SJSA1 (cell line): ENCODE measurements at regions not wholly inside any gene's neighbourhood (a gene's known extent, or its start where the extent isn't known, plus 50 kb on each side); places are given as distances from the start of the nearest gene placed in this dataset.

Source experiments
- DNase-seq, 2 experiments: peaks; one replicate each; pipeline ENCODE4 v3.0.0-alpha.2; 2015 to 2020; ENCODE audit warnings: low spot score in 2 of 2, low read depth in 1 of 2
- H3K27ac ChIP-seq: fragments of 250-450 bp; sonication (Bioruptor Pico); 2 replicates; pipeline ENCODE4 v1.5.1; 2020; ENCODE audit warnings: mild to moderate bottlenecking, moderate library complexity
- H3K27me3 ChIP-seq: fragments of 250-450 bp; sonication (Bioruptor Pico); replicated peaks from 2 replicates; pipeline ENCODE4 v1.5.1; 2020; ENCODE audit warnings: mild to moderate bottlenecking, moderate library complexity
- H3K36me3 ChIP-seq: fragments of 250-450 bp; sonication (Bioruptor Pico); 2 replicates; pipeline ENCODE4 v1.5.1; 2020; ENCODE audit warnings: mild to moderate bottlenecking
- H3K4me1 ChIP-seq: fragments of 250-450 bp; sonication (Bioruptor Pico); replicated peaks from 2 replicates; pipeline ENCODE4 v1.6.1; 2021; ENCODE audit warnings: mild to moderate bottlenecking
- H3K4me3 ChIP-seq: fragments of 250-450 bp; sonication (Bioruptor Pico); 2 replicates; pipeline ENCODE4 v1.5.1; 2020; ENCODE audit warnings: mild to moderate bottlenecking
- H3K9me3 ChIP-seq: fragments of 250-450 bp; sonication (Bioruptor Pico); replicated peaks from 2 replicates; pipeline ENCODE4 v1.5.1; 2020; ENCODE audit warnings: mild to moderate bottlenecking

DNA sequence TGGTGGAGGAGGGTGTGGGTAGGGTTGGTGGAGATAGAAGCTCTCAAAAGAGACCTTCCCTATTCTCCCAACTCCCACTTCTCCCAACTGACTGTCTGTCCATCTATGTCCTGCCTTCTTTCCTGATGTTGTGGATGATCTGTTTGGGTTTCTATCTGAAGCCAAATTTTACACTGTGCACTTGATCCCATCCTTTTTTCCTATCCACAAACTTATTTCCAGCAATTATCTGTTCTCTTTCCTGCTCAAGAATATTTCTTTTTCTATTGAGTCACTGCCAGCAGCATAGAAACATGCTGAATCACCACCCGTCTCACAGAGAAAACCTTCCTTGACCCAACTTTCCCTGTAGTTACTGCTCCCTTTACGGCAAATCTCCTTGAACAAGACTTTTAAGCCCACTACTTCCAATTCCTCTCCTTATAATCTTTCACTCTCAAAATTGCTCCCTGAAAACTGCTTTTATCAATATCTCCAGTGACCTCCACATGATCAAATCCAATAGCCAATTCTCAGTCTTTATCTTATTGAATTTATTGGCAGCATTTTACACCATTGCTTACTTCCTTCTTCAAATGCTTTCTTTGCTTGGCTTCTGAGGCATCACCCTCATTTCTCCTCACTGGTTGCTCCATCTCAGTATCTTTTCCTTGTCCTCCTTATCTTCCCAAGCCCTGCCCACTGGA, 141.2 kb upstream of the SLC7A14 start:
- H3K36me3 ChIP-seq: no peaks in the 10 kb centered on the region
- peaks cover 55% of the 10 kb centered on the region for H3K4me1 ChIP-seq
- no peaks in the 10 kb centered on the region for H3K27me3 ChIP-seq
- no peak overlapping the region for H3K4me3 ChIP-seq
- no peaks in the 10 kb centered on the region for H3K9me3 ChIP-seq
- DNase-seq: peak; percentile 58 to 85
- H3K27ac ChIP-seq: peak overlapping the region; percentile 98

GRCh38 chr3:170725285-170725731, 139.4 kb upstream of the SLC7A14 start:
- DNase-seq: no peak

GRCh38 chr3:170724599-170725280, 138.9 kb upstream of the SLC7A14 start:
- Histone ChIP-seq H3K27ac (no peak overlapping the region), H3K9me3 (no peaks in the 10 kb centered on the region), H3K4me1 (peaks cover 45% of the 10 kb centered on the region), H3K27me3 (no peaks in the 10 kb centered on the region), H3K4me3 (no peak overlapping the region), H3K36me3 (no peaks in the 10 kb centered on the region)
- DNase-seq: no peak

More at GRCh38 chr3:170725285-170725731, 139.4 kb upstream of the SLC7A14 start:
- H3K27me3 ChIP-seq: no peaks in the 10 kb centered on the region
- H3K9me3 ChIP-seq: no peaks in the 10 kb centered on the region
- peaks cover 45% of the 10 kb centered on the region for H3K4me1 ChIP-seq
- no peak overlapping the region for H3K4me3 ChIP-seq
- H3K36me3 ChIP-seq: no peaks in the 10 kb centered on the region
- H3K27ac ChIP-seq: peak overlapping the region; percentile 98

DNA sequence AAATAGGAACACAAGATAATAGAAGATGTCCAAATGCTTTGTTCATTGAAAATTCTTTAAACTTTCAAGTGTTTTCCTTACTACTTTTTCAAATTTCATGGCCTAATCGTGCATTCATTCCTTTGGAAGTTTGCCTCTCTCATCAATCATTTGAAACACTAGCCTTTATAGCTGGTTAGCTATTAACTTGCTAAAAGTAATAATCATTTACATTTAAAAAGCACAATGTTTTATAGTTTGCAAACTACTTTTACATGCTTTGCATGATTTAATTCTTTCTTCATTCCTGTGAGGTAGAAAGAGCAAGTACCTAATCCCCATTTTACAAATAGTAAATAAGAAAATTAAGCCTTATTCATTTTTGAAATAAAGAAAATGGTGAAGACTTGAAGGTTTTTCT, 137.4 kb upstream of the SLC7A14 start:
- H3K27me3 ChIP-seq: no peaks in the 10 kb centered on the region
- no peaks in the 10 kb centered on the region for H3K9me3 ChIP-seq
- H3K4me3 ChIP-seq: no peak overlapping the region
- no peak overlapping the region for H3K27ac ChIP-seq
- no peak for DNase-seq
- H3K4me1 ChIP-seq: peaks cover 41% of the 10 kb centered on the region
- no peaks in the 10 kb centered on the region for H3K36me3 ChIP-seq

DNA sequence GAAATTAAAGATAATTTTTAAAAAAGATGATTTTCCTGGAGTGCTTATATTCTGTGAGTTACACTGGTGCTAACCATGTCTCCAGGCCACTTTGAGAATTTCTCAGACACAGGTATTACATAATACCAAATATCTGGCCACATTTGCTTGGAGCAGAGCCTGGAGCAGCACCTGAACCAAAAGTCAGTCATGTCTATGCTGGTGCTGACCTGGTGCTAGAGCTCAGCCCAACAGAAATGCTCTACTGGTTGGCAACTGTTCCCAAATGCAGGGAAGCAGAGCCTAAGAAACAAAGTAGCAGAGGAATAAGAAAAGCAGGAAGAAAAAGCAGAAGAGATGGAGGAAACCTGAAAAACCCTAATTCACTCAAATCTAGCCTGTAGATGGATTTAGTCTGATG, 135.7 kb upstream of the SLC7A14 start:
- Histone ChIP-seq H3K27ac (no peak overlapping the region), H3K4me1 (peaks cover 39% of the 10 kb centered on the region), H3K27me3 (no peaks in the 10 kb centered on the region), H3K9me3 (no peaks in the 10 kb centered on the region), H3K36me3 (no peaks in the 10 kb centered on the region), H3K4me3 (no peak overlapping the region)
- no peak for DNase-seq

DNA sequence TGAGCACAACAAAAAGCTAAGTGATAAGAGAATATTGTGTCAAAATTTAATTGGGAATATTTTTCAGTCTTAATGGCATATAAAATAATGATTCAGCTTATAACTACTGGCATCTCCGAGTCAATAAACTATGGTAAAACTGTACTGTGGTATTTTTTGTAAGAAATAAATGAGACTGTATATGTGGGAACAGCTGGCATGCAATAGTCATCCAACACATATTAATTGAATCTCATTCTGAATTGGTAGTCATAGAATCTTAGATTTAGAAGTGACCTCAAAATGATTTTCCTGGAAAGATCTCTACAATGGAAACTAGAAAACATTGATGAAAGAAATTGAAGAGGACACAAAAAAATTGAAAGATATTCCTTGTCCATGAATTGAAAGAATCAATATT, 133.4 kb upstream of the SLC7A14 start:
- H3K4me3 ChIP-seq: no peak overlapping the region
- H3K36me3 ChIP-seq: no peaks in the 10 kb centered on the region
- H3K27me3 ChIP-seq: no peaks in the 10 kb centered on the region
- H3K9me3 ChIP-seq: no peaks in the 10 kb centered on the region
- peaks cover 37% of the 10 kb centered on the region for H3K4me1 ChIP-seq
- no peak for DNase-seq
- no peak overlapping the region for H3K27ac ChIP-seq

- peaks cover 40% of the 10 kb centered on the region for H3K4me1 ChIP-seq
- no peak for DNase-seq
- H3K9me3 ChIP-seq: no peaks in the 10 kb centered on the region
- H3K4me3 ChIP-seq: no peak overlapping the region
- H3K36me3 ChIP-seq: no peaks in the 10 kb centered on the region
- no peak overlapping the region for H3K27ac ChIP-seq
- H3K27me3 ChIP-seq: no peaks in the 10 kb centered on the region
Observed at GRCh38 chr3:170718848-170719247, 133.0 kb upstream of the SLC7A14 start.

DNA sequence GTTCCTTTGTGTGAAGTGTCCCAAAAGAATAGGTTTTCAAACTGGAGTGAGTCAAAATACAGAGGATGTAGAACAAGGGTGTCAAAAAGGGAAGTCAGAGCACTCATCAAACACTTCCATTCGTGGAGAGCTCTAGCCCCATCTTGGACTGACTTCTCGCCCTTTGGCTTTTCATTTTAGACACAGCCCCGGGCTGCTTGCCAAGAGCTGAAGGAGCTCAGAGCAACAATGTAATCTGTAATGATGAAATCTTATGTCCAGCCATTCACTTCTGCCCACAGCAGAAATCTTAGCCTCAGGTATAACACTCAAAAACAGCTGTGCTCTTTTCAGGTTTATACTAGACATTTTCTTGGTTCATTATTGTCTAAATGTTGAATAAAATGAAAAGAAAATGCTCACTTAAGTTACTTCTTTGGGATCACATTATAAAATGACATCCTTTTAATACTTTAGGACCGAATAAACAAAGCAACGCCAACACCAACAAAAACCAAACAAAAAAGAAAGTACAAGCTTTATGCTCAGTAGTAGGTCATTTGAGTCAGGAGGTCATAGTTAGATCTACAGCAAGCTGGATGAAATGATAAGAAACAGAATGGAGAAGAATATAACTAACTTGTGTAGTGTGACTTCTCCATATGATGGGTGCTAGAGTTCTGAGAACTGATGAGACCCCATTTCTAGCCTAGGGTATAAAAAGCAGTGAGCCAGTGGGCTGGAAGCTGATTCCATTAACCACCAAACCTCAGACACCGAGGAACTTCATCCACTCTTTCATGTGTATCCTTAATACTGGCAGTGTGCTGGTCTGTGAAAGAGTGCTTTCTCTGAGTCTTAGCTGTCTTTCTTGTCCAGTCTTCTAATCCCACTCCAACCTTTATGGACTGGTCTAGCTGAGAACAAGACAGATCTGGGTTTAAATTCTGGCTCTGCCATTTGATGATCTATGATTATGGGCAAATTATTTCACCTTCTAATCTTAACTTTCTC, 131.8 kb upstream of the SLC7A14 start:
- Histone ChIP-seq H3K36me3 (no peaks in the 10 kb centered on the region), H3K27me3 (no peaks in the 10 kb centered on the region), H3K27ac (peak overlapping the region; percentile 1; the same call in 1 of the 2 replicates), H3K4me1 (peaks cover 51% of the 10 kb centered on the region), H3K9me3 (no peaks in the 10 kb centered on the region), H3K4me3 (no peak overlapping the region)
- no peak for DNase-seq

DNA sequence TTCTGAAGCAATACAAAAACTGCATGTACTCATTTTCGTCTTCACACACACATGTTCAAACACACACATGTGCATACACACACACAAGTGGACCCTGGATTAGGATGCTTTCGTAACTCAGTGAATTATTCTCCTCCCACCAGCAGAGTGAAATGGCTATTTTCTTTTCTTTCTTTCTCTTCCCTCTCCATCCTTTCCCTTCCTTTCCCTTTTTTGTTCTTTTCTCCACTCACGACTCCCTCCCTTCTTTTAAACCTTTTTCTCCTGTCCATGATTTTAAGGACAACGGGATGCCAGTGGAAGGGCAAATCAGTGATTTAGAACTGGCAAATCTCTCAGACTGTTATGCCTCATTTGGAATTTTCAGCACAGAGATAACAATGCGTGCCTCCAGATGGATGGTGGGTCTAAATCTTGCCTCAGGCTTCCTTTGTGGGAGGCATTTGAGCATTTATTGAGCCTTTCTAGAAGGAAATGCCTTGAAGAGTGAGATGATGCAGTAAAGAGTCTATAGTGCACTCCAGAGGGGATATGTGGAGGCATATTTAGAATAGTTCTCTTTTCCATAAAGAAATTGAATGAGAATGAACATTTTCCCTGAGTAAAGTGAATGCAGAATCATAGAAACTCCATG, 130.4 kb upstream of the SLC7A14 start:
- peaks cover 62% of the 10 kb centered on the region for H3K4me1 ChIP-seq

DNA sequence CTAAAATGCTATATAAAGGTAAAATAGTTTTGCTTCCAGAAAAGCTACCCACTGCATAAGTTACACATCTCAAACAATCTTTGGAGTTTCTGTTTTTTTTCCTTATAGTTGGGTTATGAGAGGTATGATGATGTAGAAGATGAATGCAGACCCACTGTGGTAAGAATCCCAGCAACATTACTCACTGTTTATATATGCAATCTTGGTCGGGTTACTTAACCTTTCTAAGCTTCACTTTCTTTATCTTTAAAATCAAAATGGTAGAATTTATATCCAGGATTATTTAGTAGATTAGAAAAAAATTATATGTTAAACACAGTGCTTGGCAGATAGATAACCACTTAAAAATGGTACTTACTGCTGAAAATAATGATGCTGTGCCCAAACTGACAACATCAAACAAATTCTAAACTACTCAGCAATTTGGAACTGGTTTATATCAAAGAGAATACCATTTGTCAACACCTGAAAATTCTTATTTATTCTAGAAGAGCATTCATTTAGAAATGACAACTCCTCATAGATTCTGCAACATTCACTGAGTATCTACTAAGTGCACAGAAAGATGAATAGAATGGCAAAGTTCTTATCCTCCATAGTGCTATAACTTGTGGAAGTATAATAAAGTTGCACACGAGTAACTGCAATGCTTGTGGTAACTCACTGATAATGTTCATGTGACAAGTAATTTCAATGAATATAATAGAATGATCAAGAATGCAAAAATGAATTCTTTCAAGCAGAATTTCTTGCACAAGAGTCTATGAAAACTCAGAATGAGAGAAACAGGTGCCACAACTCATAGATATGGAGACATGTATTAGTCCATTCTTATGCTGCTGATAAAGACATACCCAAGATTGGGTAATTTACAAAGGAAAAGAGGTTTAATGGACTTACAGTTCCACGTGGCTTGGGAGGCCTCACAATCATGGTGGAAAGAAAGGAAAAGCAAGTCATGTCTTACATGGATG, 129.0 kb upstream of the SLC7A14 start:
- H3K4me1 ChIP-seq: peaks cover 62% of the 10 kb centered on the region
- H3K4me3 ChIP-seq: no peak overlapping the region
- DNase-seq: peak in 1 of 2 experiments; percentile 53

More for the DNA sequence above, 130.4 kb upstream of the SLC7A14 start:
- H3K36me3 ChIP-seq: no peaks in the 10 kb centered on the region
- DNase-seq: no peak
- H3K27me3 ChIP-seq: no peaks in the 10 kb centered on the region
- no peaks in the 10 kb centered on the region for H3K9me3 ChIP-seq
- no peak overlapping the region for H3K27ac ChIP-seq
- H3K4me3 ChIP-seq: no peak overlapping the region

DNA sequence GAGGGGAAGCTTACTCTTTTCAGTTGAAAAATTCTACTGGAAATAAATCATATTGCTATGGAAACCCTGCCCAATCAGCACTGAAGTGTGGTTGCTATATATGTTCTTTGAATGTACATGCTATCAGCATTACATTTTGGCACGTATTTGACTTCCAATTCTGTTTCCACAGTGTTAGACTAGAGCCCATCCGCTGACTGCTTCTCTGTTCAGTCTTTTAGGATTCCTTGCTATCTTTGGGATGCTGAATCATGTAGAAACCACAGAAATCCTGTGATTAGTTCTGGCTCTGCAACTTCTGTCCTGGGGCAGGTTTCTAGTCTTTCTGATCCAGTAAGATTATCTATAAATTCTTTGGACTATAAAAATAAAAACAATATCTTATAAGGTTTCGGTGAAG, 128.2 kb upstream of the SLC7A14 start:
- no peak overlapping the region for H3K4me3 ChIP-seq
- 0 out of 2 replicates have a peak, but pooled peaks cover 4% of the 10 kb centered on the region for H3K36me3 ChIP-seq
- peaks cover 15% of the 10 kb centered on the region for H3K9me3 ChIP-seq
- H3K27me3 ChIP-seq: no peaks in the 10 kb centered on the region
- H3K27ac ChIP-seq: peak overlapping the region; percentile 81
- H3K4me1 ChIP-seq: peaks cover 62% of the 10 kb centered on the region
- peak in 1 of 2 experiments; percentile 42 for DNase-seq

More for the DNA sequence above, 129.0 kb upstream of the SLC7A14 start:
- H3K9me3 ChIP-seq: peaks cover 8% of the 10 kb centered on the region
- peak overlapping the region; percentile 81 for H3K27ac ChIP-seq
- no peaks in the 10 kb centered on the region for H3K36me3 ChIP-seq
- no peaks in the 10 kb centered on the region for H3K27me3 ChIP-seq

- peak in 1 of 2 experiments; percentile 31 for DNase-seq
- Histone ChIP-seq H3K9me3 (peaks cover 15% of the 10 kb centered on the region), H3K27me3 (no peaks in the 10 kb centered on the region), H3K27ac (peak overlapping the region; percentile 81), H3K4me3 (no peak overlapping the region), H3K36me3 (0 out of 2 replicates have a peak, but pooled peaks cover 4% of the 10 kb centered on the region), H3K4me1 (peaks cover 62% of the 10 kb centered on the region)
Observed at GRCh38 chr3:170713653-170714052, 127.8 kb upstream of the SLC7A14 start.
